Ectodermal cell (in vitro differentiated cells): ENCODE measurements at regions not wholly inside any gene's neighbourhood (a gene's known extent, or its start where the extent isn't known, plus 50 kb on each side); places are given as distances from the start of the nearest gene placed in this dataset.

Experiments used
- H3K27ac ChIP-seq: 2 replicates; pipeline ENCODE4 v1.7.0; 2013; ENCODE audit warnings: mild to moderate bottlenecking, low read depth, low read length; ENCODE audit not compliant: insufficient read depth, poor library complexity, severe bottlenecking
- H3K27me3 ChIP-seq: 2 replicates; pipeline ENCODE4 v1.7.0; 2013; ENCODE audit warnings: mild to moderate bottlenecking, low read length; ENCODE audit not compliant: insufficient read depth, control insufficient read depth, poor library complexity, severe bottlenecking
- H3K36me3 ChIP-seq: one replicate; pipeline ENCODE4 v1.7.0; 2013; ENCODE audit warnings: low read length; ENCODE audit not compliant: control insufficient read depth, insufficient read depth
- H3K4me1 ChIP-seq: one replicate; pipeline ENCODE4 v1.7.0; 2013; ENCODE audit warnings: low read length; ENCODE audit not compliant: control insufficient read depth, insufficient read depth
- H3K4me3 ChIP-seq: 2 replicates; pipeline ENCODE4 v1.7.0; 2013; ENCODE audit warnings: low read depth, low read length, control low read depth; ENCODE audit not compliant: insufficient read depth
- H3K9me3 ChIP-seq: 2 replicates; pipeline ENCODE4 v1.7.0; 2013; ENCODE audit warnings: mild to moderate bottlenecking, low read length, moderate library complexity; ENCODE audit not compliant: control insufficient read depth
- WGBS, 2 experiments: methylation state at CpG; one replicate each; pipeline ENCODE4 v1.1.7; 2013; ENCODE audit warnings: missing lambda C conversion rate in 2 of 2; 5-methylcytosine and 5-hydroxymethylcytosine counted together

GRCh38 chr13:79149210-79149609 lies 256.8 kb downstream of the RBM26 start:
- no peaks in the 10 kb centered on the region for H3K27me3 ChIP-seq
- H3K4me3 ChIP-seq: no peak overlapping the region
- H3K27ac ChIP-seq: no peak overlapping the region
- no CpG with 5 or more reads among the region's 1 CpG for WGBS, 2 experiments
- no peaks in the 10 kb centered on the region for H3K4me1 ChIP-seq
- no peaks in the 10 kb centered on the region for H3K36me3 ChIP-seq
- H3K9me3 ChIP-seq: no peaks in the 10 kb centered on the region

- Histone ChIP-seq H3K4me1 (peaks cover 4% of the 10 kb centered on the region), H3K27me3 (no peaks in the 10 kb centered on the region), H3K27ac (no peak overlapping the region), H3K4me3 (no peak overlapping the region), H3K9me3 (no peaks in the 10 kb centered on the region), H3K36me3 (no peaks in the 10 kb centered on the region)
- WGBS, 2 experiments: 80 to 89% methylated on average over 2 of the region's 3 CpGs
These were observed 265.0 kb downstream of the RBM26 start for GRCh38 chr13:79141082-79141481.

GRCh38 chr13:79128158-79128557 lies 277.9 kb downstream of the RBM26 start:
- Histone ChIP-seq H3K9me3 (no peaks in the 10 kb centered on the region), H3K4me1 (no peaks in the 10 kb centered on the region), H3K36me3 (no peaks in the 10 kb centered on the region), H3K27me3 (no peaks in the 10 kb centered on the region), H3K4me3 (no peak overlapping the region), H3K27ac (no peak overlapping the region)
- 93 to 94% methylated on average over 1 to 2 of the region's 2 CpGs for WGBS, 2 experiments

GRCh38 chr13:79126706-79127105 lies 279.3 kb downstream of the RBM26 start:
- Histone ChIP-seq H3K9me3 (no peaks in the 10 kb centered on the region), H3K27me3 (no peaks in the 10 kb centered on the region)
- 100% methylated on average over 1 of the region's 1 CpG; no CpG with 5 or more reads in 1 of the 2 experiments for WGBS, 2 experiments

GRCh38 chr13:79124183-79124582 lies 281.9 kb downstream of the RBM26 start:
- H3K36me3 ChIP-seq: no peaks in the 10 kb centered on the region
- 93% methylated on average over 2 of the region's 2 CpGs for WGBS, 2 experiments
- H3K27me3 ChIP-seq: no peaks in the 10 kb centered on the region

More at GRCh38 chr13:79126706-79127105, 279.3 kb downstream of the RBM26 start:
- Histone ChIP-seq H3K36me3 (no peaks in the 10 kb centered on the region), H3K27ac (no peak overlapping the region), H3K4me1 (no peaks in the 10 kb centered on the region), H3K4me3 (no peak overlapping the region)

GRCh38 chr13:79121286-79121685 lies 284.8 kb downstream of the RBM26 start:
- Histone ChIP-seq H3K27ac (no peak overlapping the region), H3K36me3 (no peaks in the 10 kb centered on the region), H3K4me1 (no peaks in the 10 kb centered on the region), H3K27me3 (no peaks in the 10 kb centered on the region), H3K9me3 (peaks cover 2% of the 10 kb centered on the region), H3K4me3 (no peak overlapping the region)
- WGBS, 2 experiments: 83 to 87% methylated on average over 4 of the region's 4 CpGs

More at GRCh38 chr13:79124183-79124582, 281.9 kb downstream of the RBM26 start:
- Histone ChIP-seq H3K4me1 (no peaks in the 10 kb centered on the region), H3K4me3 (no peak overlapping the region), H3K9me3 (no peaks in the 10 kb centered on the region), H3K27ac (no peak overlapping the region)

- Histone ChIP-seq H3K27me3 (no peaks in the 10 kb centered on the region), H3K9me3 (peaks cover 2% of the 10 kb centered on the region), H3K4me3 (no peak overlapping the region), H3K27ac (no peak overlapping the region), H3K36me3 (no peaks in the 10 kb centered on the region), H3K4me1 (no peaks in the 10 kb centered on the region)
- WGBS, 2 experiments: 89 to 90% methylated on average over 34 of the region's 34 CpGs
These were observed 286.4 kb downstream of the RBM26 start for GRCh38 chr13:79119578-79120107.

GRCh38 chr13:79112016-79112415 lies 294.0 kb downstream of the RBM26 start:
- Histone ChIP-seq H3K27ac (no peak overlapping the region), H3K4me3 (no peak overlapping the region), H3K9me3 (peaks cover 2% of the 10 kb centered on the region), H3K36me3 (no peaks in the 10 kb centered on the region), H3K4me1 (no peaks in the 10 kb centered on the region), H3K27me3 (no peaks in the 10 kb centered on the region)

- no peaks in the 10 kb centered on the region for H3K27me3 ChIP-seq
- H3K4me3 ChIP-seq: no peak overlapping the region
- H3K27ac ChIP-seq: no peak overlapping the region
- no peaks in the 10 kb centered on the region for H3K4me1 ChIP-seq
- H3K36me3 ChIP-seq: no peaks in the 10 kb centered on the region
- WGBS, 2 experiments: 90 to 100% methylated on average over 1 of the region's 1 CpG
- H3K9me3 ChIP-seq: no peaks in the 10 kb centered on the region
These were observed 297.0 kb downstream of the RBM26 start for GRCh38 chr13:79108914-79109643.

GRCh38 chr13:79098596-79098995 lies 307.5 kb downstream of the RBM26 start:
- Histone ChIP-seq H3K27ac (no peak overlapping the region), H3K27me3 (no peaks in the 10 kb centered on the region), H3K4me3 (no peak overlapping the region), H3K4me1 (no peaks in the 10 kb centered on the region), H3K9me3 (no peaks in the 10 kb centered on the region), H3K36me3 (no peaks in the 10 kb centered on the region)
- WGBS, 2 experiments: 85 to 87% methylated on average over 2 to 4 of the region's 4 CpGs
